ENCODE measurements at regions not wholly inside any gene's neighbourhood (a gene's known extent, or its start where the extent isn't known, plus 50 kb on each side); places are given as distances from the start of the nearest gene placed in this dataset.

GRCh38 chr15:37262922-37263608 is 162.7 kb upstream of the MEIS2 start:
- no peaks in the 10 kb centered on the region for H3K4me1 Mint-ChIP-seq (ENCODE audit: low read depth)
- POLR2A ChIA-PET: no interaction called here
- no peaks in the 10 kb centered on the region for H3K27me3 Mint-ChIP-seq (ENCODE audit: low read depth)

GRCh38 chr15:37289109-37289765 is 188.9 kb upstream of the MEIS2 start:
- Mint-ChIP-seq H3K9me3 (ENCODE audit: insufficient read depth) (peaks cover 5% of the 10 kb centered on the region), H3K27me3 (ENCODE audit: low read depth) (no peaks in the 10 kb centered on the region), H3K27ac (no peak overlapping the region), H3K4me3 (no peak overlapping the region), H3K36me3 (ENCODE audit: low read depth) (no peaks in the 10 kb centered on the region), H3K4me1 (ENCODE audit: low read depth) (no peaks in the 10 kb centered on the region)
- ChIA-PET POLR2A (no interaction called here), CTCF (no interaction called here)
- no peak for DNase-seq
- no peak for ATAC-seq

More at GRCh38 chr15:37262922-37263608, 162.7 kb upstream of the MEIS2 start:
- H3K9me3 Mint-ChIP-seq (ENCODE audit: insufficient read depth): no peaks in the 10 kb centered on the region
- ATAC-seq (no peak), DNase-seq (no peak)
- CTCF ChIA-PET: no interaction called here
- no peaks in the 10 kb centered on the region for H3K36me3 Mint-ChIP-seq (ENCODE audit: low read depth)
- H3K4me3 Mint-ChIP-seq: no peak overlapping the region
- no peak overlapping the region for H3K27ac Mint-ChIP-seq

DNA sequence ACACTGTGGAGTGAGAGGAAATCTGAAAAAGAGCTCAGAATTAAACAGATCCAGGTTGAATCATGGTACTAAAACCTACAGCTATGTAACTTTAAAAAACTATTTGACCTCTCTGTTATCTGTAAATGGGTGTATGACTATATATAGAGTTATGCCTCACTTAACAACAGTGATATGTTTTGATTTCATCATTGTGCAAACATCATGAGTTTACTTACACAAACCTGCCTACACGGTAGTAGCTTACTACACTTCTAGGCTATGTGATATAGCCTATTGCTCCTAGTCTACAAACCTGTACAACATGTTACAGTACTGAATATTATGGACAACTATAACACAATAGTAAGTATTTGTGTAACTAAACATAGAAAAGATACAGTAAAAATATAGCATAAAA is 191.6 kb upstream of the MEIS2 start:
- H3K27ac Mint-ChIP-seq: no peak overlapping the region
- no peak for ATAC-seq
- no peaks in the 10 kb centered on the region for H3K9me3 Mint-ChIP-seq (ENCODE audit: insufficient read depth)
- H3K4me3 Mint-ChIP-seq: no peak overlapping the region
- H3K27me3 Mint-ChIP-seq (ENCODE audit: low read depth): no peaks in the 10 kb centered on the region
- POLR2A ChIA-PET: no interaction called here
- H3K36me3 Mint-ChIP-seq (ENCODE audit: low read depth): no peaks in the 10 kb centered on the region
- no peak for DNase-seq
- H3K4me1 Mint-ChIP-seq (ENCODE audit: low read depth): no peaks in the 10 kb centered on the region
- CTCF ChIA-PET: no interaction called here

- no peak overlapping the region for H3K4me3 Mint-ChIP-seq
- H3K4me1 Mint-ChIP-seq (ENCODE audit: low read depth): no peaks in the 10 kb centered on the region
- ATAC-seq (no peak), DNase-seq (no peak)
- H3K27me3 Mint-ChIP-seq (ENCODE audit: low read depth): no peaks in the 10 kb centered on the region
- H3K9me3 Mint-ChIP-seq (ENCODE audit: insufficient read depth): no peaks in the 10 kb centered on the region
- H3K36me3 Mint-ChIP-seq (ENCODE audit: low read depth): no peaks in the 10 kb centered on the region
- POLR2A ChIA-PET: no interaction called here
- H3K27ac Mint-ChIP-seq: no peak overlapping the region
- CTCF ChIA-PET: no interaction called here
These were observed 197.9 kb upstream of the MEIS2 start for GRCh38 chr15:37298271-37298670.

DNA sequence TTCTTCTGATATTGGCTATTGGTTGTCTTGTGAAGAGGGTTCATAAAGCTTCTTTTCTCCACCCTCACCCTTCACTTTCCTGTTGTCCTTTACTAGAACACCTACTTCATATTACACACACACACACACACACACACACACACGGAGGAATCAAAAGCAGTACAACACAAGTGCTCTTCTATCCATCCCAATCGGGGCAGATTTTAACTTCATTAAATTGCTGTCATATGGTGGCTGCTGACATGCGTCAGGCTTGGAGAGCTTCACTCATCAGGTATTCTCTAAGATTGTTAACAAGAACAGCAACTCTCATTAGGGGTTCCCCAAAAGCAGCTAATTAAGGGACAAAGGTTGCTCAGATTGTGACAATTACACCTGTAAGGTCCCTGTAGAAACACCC is 239.1 kb upstream of the MEIS2 start:
- POLR2A ChIA-PET: no interaction called here
- ATAC-seq (no peak), DNase-seq (no peak)
- Mint-ChIP-seq H3K4me3 (no peak overlapping the region), H3K27ac (no peak overlapping the region), H3K4me1 (ENCODE audit: low read depth) (no peaks in the 10 kb centered on the region), H3K36me3 (ENCODE audit: low read depth) (no peaks in the 10 kb centered on the region), H3K9me3 (ENCODE audit: insufficient read depth) (peaks cover 27% of the 10 kb centered on the region), H3K27me3 (ENCODE audit: low read depth) (no peaks in the 10 kb centered on the region)
- CTCF ChIA-PET: no interaction called here

- ChIA-PET POLR2A (no interaction called here), CTCF (no interaction called here)
- DNase-seq (no peak), ATAC-seq (no peak)
- Mint-ChIP-seq H3K27ac (no peak overlapping the region), H3K4me1 (ENCODE audit: low read depth) (no peaks in the 10 kb centered on the region), H3K9me3 (ENCODE audit: insufficient read depth) (peaks cover 27% of the 10 kb centered on the region), H3K36me3 (ENCODE audit: low read depth) (no peaks in the 10 kb centered on the region), H3K27me3 (ENCODE audit: low read depth) (no peaks in the 10 kb centered on the region), H3K4me3 (no peak overlapping the region)
These were observed 239.5 kb upstream of the MEIS2 start for GRCh38 chr15:37339856-37340255.

DNA sequence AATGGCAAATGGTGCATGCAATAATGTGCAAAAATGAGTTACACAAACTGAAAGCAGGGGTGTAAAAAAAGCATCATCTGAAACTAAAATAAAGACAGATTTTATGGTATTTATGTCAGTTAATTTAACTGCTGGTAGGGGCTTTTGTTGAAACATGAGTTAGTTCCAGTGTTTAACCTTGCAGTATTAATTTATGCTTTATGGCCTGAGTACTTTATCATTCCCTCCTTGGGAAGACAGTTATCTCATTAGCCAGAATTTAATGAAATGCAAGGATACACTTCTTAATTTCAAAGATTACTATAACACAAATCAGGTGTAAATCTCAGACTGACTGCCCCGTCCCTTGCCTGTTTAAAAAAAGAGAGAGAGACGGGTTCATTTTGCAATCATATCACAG is 240.1 kb upstream of the MEIS2 start:
- POLR2A ChIA-PET: no interaction called here
- peaks cover 26% of the 10 kb centered on the region for H3K9me3 Mint-ChIP-seq (ENCODE audit: insufficient read depth)
- H3K27me3 Mint-ChIP-seq (ENCODE audit: low read depth): no peaks in the 10 kb centered on the region

GRCh38 chr15:37359101-37359892 is 258.9 kb upstream of the MEIS2 start:
- ATAC-seq: no peak
- ChIA-PET CTCF (no interaction called here), POLR2A (no interaction called here)
- Mint-ChIP-seq H3K27ac (no peak overlapping the region), H3K4me3 (no peak overlapping the region), H3K9me3 (ENCODE audit: insufficient read depth) (peaks cover 4% of the 10 kb centered on the region), H3K27me3 (ENCODE audit: low read depth) (no peaks in the 10 kb centered on the region), H3K36me3 (ENCODE audit: low read depth) (no peaks in the 10 kb centered on the region), H3K4me1 (ENCODE audit: low read depth) (no peaks in the 10 kb centered on the region)
- DNase-seq: no peak

More for the DNA sequence above, 240.1 kb upstream of the MEIS2 start:
- Mint-ChIP-seq H3K4me3 (no peak overlapping the region), H3K36me3 (ENCODE audit: low read depth) (no peaks in the 10 kb centered on the region), H3K4me1 (ENCODE audit: low read depth) (no peaks in the 10 kb centered on the region), H3K27ac (no peak overlapping the region)
- CTCF ChIA-PET: no interaction called here
- DNase-seq (no peak), ATAC-seq (no peak)

- H3K27ac Mint-ChIP-seq: no peak overlapping the region
- no peaks in the 10 kb centered on the region for H3K27me3 Mint-ChIP-seq (ENCODE audit: low read depth)
- no peaks in the 10 kb centered on the region for H3K36me3 Mint-ChIP-seq (ENCODE audit: low read depth)
- no peak for ATAC-seq
- DNase-seq: no peak
- ChIA-PET POLR2A (no interaction called here), CTCF (no interaction called here)
- H3K4me1 Mint-ChIP-seq (ENCODE audit: low read depth): no peaks in the 10 kb centered on the region
- no peak overlapping the region for H3K4me3 Mint-ChIP-seq
- peaks cover 4% of the 10 kb centered on the region for H3K9me3 Mint-ChIP-seq (ENCODE audit: insufficient read depth)
These were observed 259.5 kb upstream of the MEIS2 start for GRCh38 chr15:37359893-37360290.

GRCh38 chr15:37360724-37361123 is 260.4 kb upstream of the MEIS2 start:
- Mint-ChIP-seq H3K4me1 (ENCODE audit: low read depth) (no peaks in the 10 kb centered on the region), H3K27ac (no peak overlapping the region), H3K36me3 (ENCODE audit: low read depth) (no peaks in the 10 kb centered on the region), H3K27me3 (ENCODE audit: low read depth) (no peaks in the 10 kb centered on the region), H3K4me3 (no peak overlapping the region), H3K9me3 (ENCODE audit: insufficient read depth) (peaks cover 4% of the 10 kb centered on the region)
- POLR2A ChIA-PET: no interaction called here
- CTCF ChIA-PET: no interaction called here
- ATAC-seq (no peak), DNase-seq (no peak)

GRCh38 chr15:37361621-37362020 is 261.3 kb upstream of the MEIS2 start:
- no peak for ATAC-seq
- H3K27ac Mint-ChIP-seq: no peak overlapping the region
- no peak overlapping the region for H3K4me3 Mint-ChIP-seq
- CTCF ChIA-PET: no interaction called here
- no peaks in the 10 kb centered on the region for H3K27me3 Mint-ChIP-seq (ENCODE audit: low read depth)
- no peak for DNase-seq
- POLR2A ChIA-PET: no interaction called here
- peaks cover 4% of the 10 kb centered on the region for H3K9me3 Mint-ChIP-seq (ENCODE audit: insufficient read depth)
- no peaks in the 10 kb centered on the region for H3K36me3 Mint-ChIP-seq (ENCODE audit: low read depth)
- no peaks in the 10 kb centered on the region for H3K4me1 Mint-ChIP-seq (ENCODE audit: low read depth)

DNA sequence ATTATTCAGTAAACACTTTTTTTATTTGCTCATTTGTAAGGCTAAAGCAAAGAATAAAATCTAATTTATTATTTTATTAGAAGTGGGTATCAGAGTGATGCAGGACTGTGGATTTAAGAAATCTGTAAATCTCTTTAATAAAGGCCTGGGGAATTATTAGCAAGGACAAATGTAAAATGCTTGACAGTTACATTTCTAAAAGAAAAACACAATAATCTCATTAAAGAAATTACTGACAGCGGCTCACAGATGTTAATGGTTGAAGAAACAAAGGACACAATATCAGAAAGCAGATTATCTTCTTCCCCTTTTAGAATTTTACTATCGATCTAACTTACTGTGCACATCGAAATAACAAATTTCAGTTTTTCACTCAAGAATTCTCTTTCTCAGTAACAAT is 262.1 kb upstream of the MEIS2 start:
- H3K9me3 Mint-ChIP-seq (ENCODE audit: insufficient read depth): peaks cover 4% of the 10 kb centered on the region
- POLR2A ChIA-PET: no interaction called here
- no peaks in the 10 kb centered on the region for H3K4me1 Mint-ChIP-seq (ENCODE audit: low read depth)
- no peak overlapping the region for H3K27ac Mint-ChIP-seq
- no peak overlapping the region for H3K4me3 Mint-ChIP-seq
- ATAC-seq (no peak), DNase-seq (no peak)
- no peaks in the 10 kb centered on the region for H3K36me3 Mint-ChIP-seq (ENCODE audit: low read depth)
- CTCF ChIA-PET: no interaction called here
- H3K27me3 Mint-ChIP-seq (ENCODE audit: low read depth): no peaks in the 10 kb centered on the region
